H1 (cell line): ENCODE measurements at regions not wholly inside any gene's neighbourhood (a gene's known extent, or its start where the extent isn't known, plus 50 kb on each side); places are given as distances from the start of the nearest gene placed in this dataset.

ENCODE experiments used
- CHD7 ChIP-seq: fragments of 300-600 bp; sonication (generic); IDR thresholded peaks from 2 replicates; pipeline ENCODE4 v1.7.1; 2012; ENCODE audit warnings: low read length, moderate library complexity, mild to moderate bottlenecking, inconsistent platforms; ENCODE audit not compliant: insufficient replicate concordance
- RNF2 ChIP-seq: fragments of 200-900, 300-1000 bp; sonication (generic); IDR thresholded peaks from 2 replicates; pipeline ENCODE4 v1.7.1; 2016; ENCODE audit warnings: borderline replicate concordance, low read depth, mild to moderate bottlenecking, antibody characterized with exemption, low read length; ENCODE audit not compliant: poor library complexity, severe bottlenecking; ENCODE audit errors: missing control alignments
- SUZ12 ChIP-seq: fragments of 200-600 bp; sonication (generic); IDR thresholded peaks from 2 replicates; pipeline ENCODE4 v1.6.1; 2012; ENCODE audit warnings: mild to moderate bottlenecking, inconsistent platforms, low read length, moderate library complexity, mixed read lengths

DNA sequence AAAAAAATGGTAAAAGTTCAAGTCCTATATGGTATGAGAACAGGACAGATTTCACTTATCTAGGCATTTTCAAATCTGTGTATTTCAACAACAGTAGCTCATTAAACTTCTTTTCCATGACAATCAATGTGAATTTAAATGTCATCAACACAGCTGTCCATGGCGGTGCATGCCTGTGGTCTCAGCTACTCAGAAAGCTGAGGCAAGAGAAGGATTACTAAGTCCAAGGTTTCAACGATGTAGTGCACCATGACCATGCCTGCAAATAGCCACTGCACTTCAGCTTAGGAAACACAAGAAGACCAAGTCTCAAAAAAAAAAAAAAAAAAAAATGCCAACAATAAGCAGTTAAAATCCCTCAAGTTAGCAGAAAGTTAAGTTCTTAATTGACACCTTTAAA, 214.6 kb downstream of the C12orf50 start (continued):
- TF ChIP-seq CHD7 (no peak), SUZ12 (no peak), RNF2 (no peak)
